CD1c-positive myeloid dendritic cell (primary cell): ENCODE measurements at regions not wholly inside any gene's neighbourhood (a gene's known extent, or its start where the extent isn't known, plus 50 kb on each side); places are given as distances from the start of the nearest gene placed in this dataset.
"Not testable (repeated sequence)": the region's sequence is repeated elsewhere in the genome, so short reads cannot be mapped to it uniquely, and the experiment has no call there.

Source experiments
- DNase-seq: peaks from one replicate; pipeline ENCODE4 v3.0.0-alpha.2; 2016; ENCODE audit errors: extremely low spot score

DNA sequence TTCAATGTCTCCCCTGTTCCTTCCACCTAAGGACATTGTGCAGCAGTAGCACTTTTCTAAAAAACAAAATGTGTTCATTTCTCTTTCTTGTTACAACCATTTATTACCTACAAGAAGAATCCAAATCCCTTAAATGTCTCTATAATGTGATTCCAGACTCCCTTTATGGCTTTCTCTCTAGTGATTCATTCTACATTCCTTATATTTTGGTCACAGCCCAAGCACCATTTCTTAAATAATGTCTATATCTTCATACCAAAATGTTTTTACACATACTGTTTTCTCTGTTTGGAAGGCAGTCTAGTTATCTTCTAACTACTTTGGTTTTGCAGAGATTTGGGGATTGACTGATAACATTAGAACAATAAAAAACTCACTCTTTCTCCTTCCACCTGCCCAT lies 1037.3 kb upstream of the FLRT2 start:
- DNase-seq: no peak

DNA sequence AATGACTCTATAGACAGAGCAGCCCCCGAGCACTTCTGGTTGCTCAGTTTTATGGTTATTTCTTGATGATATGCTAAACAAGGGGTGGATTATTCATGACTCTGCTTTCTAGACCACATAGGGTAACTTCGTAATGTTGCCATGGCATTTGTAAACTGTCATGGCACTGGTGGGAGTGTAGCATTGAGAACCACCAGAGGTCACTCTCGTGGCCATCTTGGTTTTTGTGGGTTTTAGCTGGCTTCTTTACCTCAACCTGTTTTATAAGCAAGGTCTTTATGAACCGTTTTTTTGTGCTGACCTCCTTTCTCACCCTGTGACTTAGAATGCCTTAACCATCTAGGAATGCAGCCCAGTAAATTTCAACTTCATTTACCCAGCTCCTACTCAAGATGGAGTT lies 1036.2 kb upstream of the FLRT2 start:
- DNase-seq: no peak

- DNase-seq: no peak
Observed at GRCh38 chr14:84496677-84497076, 1033.3 kb upstream of the FLRT2 start.

DNA sequence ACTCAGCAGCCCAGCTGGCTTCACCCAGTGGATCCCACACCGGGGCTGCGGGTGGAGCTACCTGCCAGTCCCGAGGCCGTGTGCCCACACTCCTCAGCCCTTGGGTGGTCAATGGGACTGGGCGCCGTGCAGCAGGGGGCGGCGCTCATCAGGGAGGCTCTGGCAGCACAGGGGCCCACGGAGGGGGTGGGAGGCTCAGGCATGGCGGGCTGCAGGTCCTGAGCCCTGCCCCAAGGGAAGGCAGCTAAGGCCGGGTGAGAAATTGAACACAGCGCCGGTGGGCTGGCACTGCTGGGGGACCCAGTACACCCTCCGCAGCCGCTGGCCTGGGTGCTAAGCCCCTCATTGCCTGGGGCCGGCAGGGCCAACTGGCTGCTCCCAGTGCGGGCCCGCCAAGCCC lies 1017.1 kb upstream of the FLRT2 start:
- not testable (repeated sequence) for DNase-seq

GRCh38 chr14:84519836-84520235 lies 1010.1 kb upstream of the FLRT2 start:
- DNase-seq: no peak

GRCh38 chr14:84520711-84521338 lies 1009.1 kb upstream of the FLRT2 start:
- no peak for DNase-seq

DNA sequence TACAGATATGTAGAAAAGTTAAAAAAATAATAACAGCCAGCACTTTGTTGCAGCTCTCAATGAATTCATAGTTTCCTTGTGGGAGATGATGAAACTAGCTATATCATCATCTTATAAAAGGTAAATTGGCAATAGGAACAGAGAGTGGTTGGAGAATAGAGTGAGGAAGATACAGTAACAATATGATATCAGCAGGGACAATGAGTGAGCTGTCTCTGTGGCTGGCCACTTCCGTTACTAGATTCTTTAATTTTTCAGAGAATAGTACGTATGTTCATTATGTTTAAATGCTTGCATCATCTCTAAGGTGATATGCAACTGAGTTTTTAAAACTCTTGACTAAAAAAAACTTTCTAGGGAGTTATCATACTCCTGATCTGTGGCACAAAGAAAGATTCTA lies 1006.2 kb upstream of the FLRT2 start:
- no peak for DNase-seq

- DNase-seq: no peak
Observed at GRCh38 chr14:84527706-84528105, 1002.2 kb upstream of the FLRT2 start.

GRCh38 chr14:84532016-84532415 lies 997.9 kb upstream of the FLRT2 start:
- DNase-seq: no peak

DNA sequence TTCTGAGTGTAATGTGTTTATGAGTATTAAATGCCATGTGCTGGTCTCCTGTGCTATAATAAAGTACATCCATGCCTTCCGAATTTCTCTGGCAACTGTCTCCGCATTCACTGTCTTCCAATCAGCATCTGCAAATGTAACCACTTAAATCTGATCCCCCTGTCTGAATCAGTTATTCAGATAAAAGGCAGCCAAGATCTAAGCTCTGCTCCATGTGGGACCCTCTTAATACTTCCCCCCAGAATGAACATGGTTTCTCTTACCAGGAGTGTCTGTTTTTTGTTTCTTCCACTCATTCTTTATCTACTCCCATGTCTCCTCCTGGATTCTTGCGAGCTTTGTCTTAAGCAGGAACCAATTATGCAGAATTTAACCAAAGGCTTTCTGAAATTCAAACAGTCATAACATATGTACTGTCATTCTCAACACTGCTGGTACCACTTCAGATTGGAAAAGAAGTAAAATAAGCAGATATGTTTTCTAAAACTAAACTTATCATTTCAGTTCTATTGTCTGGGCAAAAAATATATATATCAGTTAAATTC lies 996.7 kb upstream of the FLRT2 start:
- DNase-seq: no peak

DNA sequence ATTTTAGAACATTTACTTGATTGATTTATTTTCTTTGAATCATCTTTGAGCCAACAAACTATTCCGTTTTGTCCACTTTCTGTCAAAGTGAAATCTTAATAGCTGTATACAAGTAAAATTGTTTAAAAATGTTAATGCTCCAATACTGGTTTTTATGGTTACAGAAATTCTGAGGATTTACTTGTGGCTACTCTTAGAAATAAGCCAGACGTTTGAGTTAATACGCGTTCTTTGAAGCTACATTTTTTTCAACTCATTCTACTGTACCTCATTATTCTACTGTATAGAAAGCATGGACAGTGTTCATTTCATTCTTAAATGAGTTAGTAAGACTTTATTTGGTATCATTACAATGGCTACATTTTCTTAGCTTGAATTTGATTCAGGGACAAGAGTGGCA lies 996.2 kb upstream of the FLRT2 start:
- DNase-seq: no peak

DNA sequence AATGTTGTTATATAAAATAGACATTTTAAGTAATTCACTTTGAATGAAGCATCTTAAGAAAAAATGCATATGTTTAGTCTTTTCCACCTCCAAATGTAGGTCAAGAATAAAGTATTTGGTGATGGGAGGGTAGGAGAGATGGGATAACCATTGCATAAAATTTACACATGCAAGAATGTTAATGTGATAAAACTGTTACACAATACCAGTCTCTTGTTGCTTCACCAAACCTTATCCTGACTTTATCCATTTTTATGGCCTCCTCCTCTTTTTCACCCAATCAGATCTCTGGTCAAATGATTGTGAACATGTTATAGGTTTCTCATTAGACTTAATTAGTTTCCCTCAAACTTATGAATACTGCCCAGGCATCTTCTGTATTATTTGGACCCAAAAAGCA lies 994.5 kb upstream of the FLRT2 start:
- no peak for DNase-seq

DNA sequence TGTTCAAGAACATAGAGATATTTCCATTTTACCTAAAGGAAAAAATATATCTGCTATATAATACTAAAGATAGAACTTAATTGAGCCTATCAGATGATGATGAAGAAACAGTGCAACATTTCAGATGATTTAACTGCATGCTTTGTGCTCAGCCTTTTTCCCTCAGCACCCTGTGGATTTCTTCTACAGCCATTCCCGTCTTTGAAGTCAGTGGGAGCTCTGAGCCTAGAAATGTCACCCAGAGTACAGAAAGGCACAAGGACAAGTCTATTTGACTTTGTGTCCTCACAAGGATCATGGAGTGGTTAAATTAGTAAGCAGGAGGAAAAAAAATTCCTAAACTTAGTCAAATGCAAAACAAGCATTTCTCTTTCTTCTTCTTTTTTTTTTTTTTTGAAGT lies 994.0 kb upstream of the FLRT2 start:
- DNase-seq: no peak

GRCh38 chr14:84541018-84541417 lies 988.9 kb upstream of the FLRT2 start:
- DNase-seq: no peak

DNA sequence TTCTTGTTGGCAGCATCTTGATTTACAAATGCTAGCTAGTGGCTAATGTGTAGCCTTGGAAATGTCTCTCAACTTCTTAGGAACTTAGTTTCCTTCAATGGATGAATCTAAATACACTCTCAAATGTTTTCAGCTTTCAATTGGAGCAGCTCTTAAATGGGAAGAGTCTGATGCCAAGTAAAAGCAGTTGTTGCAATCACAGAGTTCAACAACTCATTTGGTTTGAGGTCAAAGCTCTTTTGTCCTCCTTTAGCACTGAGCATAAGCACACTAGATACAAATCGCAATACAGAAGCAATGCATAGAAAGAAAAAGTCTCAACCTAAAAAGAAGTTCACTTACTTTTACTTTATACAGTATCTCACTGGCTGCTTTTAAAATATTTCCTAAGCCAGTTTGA lies 986.1 kb upstream of the FLRT2 start:
- no peak for DNase-seq

DNA sequence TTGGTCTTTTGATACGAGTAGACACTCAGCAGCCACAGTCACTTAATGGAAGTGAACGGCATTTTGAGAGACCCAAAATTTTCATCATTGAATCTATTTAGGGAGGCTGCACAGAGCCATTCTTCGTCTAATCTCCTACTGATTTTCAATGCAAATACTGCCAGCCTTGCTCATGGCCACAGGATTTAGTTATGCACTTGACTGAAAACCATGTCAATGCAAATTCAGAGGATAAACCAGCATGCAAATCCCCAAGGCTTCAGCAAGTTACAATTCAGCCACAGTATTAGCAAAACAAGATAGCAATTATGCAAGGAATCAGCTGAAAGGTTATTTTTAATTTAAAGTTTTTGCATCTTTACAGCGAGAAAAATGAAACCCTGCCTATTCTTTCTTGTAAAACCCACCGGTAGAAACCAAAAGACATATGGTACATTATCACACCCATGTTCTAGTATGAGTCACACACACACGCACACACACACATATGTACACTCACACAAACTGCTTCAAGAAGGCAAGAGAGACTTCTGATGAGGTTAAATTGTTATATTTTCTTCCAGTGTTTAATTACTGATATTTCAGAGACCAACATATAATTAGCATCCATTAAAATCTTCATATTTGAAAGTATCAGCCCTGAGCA lies 985.3 kb upstream of the FLRT2 start:
- no peak for DNase-seq

GRCh38 chr14:84546236-84546635 lies 983.7 kb upstream of the FLRT2 start:
- DNase-seq: no peak

- no peak for DNase-seq
Observed at GRCh38 chr14:84554136-84554535, 975.8 kb upstream of the FLRT2 start.

- no peak for DNase-seq
Observed at GRCh38 chr14:84555493-84555892, 974.5 kb upstream of the FLRT2 start.

DNA sequence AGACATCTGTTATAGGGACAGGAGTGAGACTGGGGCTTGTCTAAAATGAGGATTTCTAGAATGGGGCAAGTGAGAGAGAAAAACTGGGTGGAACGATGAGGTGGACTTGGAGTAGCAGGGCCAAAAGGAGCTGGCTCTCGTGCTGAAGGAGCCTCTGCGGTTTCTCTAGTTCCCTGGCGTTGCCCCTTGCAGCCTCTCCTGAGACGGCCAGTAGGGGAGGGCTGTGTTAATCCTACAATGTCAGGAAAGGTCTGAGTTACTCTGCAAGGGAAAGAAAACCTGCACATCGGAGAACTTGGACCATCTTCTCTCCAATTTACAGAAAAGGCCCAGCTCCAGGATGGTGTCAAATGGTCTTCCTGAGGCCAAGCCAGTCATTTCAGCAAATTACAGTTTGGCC lies 963.8 kb upstream of the FLRT2 start:
- no peak for DNase-seq

DNA sequence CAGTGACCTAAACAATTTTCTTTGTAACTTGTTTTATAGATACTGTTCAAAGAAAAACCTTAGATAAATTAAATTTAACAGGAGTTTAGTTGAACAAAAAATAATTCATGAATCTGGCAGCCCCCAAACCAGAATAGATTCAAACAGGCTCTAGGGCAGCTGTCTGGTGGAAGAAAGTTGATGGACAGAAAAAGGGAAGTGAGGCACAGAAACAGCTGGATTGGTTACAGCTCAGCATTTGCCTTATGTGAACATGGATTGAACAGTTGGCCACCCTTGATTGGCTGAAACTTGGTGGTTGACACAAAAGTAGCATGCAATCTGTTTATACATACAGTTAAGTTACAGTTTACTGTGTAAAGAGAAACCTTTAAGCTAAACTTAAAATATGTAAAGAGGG lies 954.3 kb upstream of the FLRT2 start:
- DNase-seq: no peak

DNA sequence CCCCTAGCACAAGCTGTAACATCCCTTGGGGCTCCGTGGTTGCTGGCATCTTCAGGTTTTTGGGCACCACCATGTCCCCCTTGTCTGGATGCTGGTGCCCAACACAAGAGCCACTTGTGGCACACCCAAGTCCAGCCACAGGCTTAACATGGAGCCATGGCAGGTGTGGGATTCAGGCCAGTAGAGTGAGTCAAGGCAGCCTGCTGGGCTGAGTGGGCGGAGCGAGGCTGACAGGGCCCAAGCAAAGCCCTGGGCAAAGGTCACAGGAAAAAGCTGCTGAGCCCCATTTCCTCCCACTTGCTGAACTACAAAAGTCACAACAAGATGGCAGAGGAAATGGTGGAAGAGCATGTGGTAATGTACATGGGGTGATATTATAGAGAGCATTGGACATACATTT lies 950.7 kb upstream of the FLRT2 start:
- DNase-seq: no peak

- no peak for DNase-seq
Observed at GRCh38 chr14:84581041-84581440, 948.9 kb upstream of the FLRT2 start.

- DNase-seq: no peak
Observed at GRCh38 chr14:84584511-84584910, 945.4 kb upstream of the FLRT2 start.
